Activated CD8-positive, alpha-beta T cell treated with anti-CD3 and anti-CD28 coated beads for 36 hours (primary cell): ENCODE measurements at regions not wholly inside any gene's neighbourhood (a gene's known extent, or its start where the extent isn't known, plus 50 kb on each side); places are given as distances from the start of the nearest gene placed in this dataset.

ENCODE experiments used
- ATAC-seq: fragments of 200-7000 bp; cut with Tn5 transposase; one replicate; pipeline ENCODE4 v1.10.0; 2021; ENCODE audit warnings: mild to moderate bottlenecking, moderate library complexity
- CTCF ChIA-PET: fragments of 350-600 bp; sonication (Branson Sonifier 250); formaldehyde crosslinking; loops from one replicate; lab custom pipeline; 2021; ENCODE audit warnings: antibody characterized with exemption; lab: Charles Lee
- POLR2A ChIA-PET: fragments of 350-600 bp; sonication (Branson Sonifier 250); formaldehyde crosslinking; loops from one replicate; lab custom pipeline; 2021; ENCODE audit warnings: antibody characterized with exemption; lab: Charles Lee
- DNase-seq: peaks from one replicate; pipeline ENCODE4 v3.0.0-alpha.2; 2020
- H3K27ac Mint-ChIP-seq: one replicate; pipeline ENCODE4 v1.8.0; 2021; ENCODE audit warnings: mild to moderate bottlenecking, mixed read lengths
- H3K27me3 Mint-ChIP-seq: one replicate; pipeline ENCODE4 v1.8.0; 2021; ENCODE audit warnings: mixed read lengths
- H3K36me3 Mint-ChIP-seq: one replicate; pipeline ENCODE4 v1.8.0; 2021; ENCODE audit warnings: low read depth, mixed read lengths
- H3K4me1 Mint-ChIP-seq: one replicate; pipeline ENCODE4 v1.8.0; 2021; ENCODE audit warnings: low read depth, mixed read lengths
- H3K4me3 Mint-ChIP-seq: one replicate; pipeline ENCODE4 v1.8.0; 2021; ENCODE audit warnings: mild to moderate bottlenecking, moderate library complexity, mixed read lengths
- H3K9me3 Mint-ChIP-seq: one replicate; pipeline ENCODE4 v1.8.0; 2021; ENCODE audit warnings: mixed read lengths
- CTCF ChIP-seq: fragments of 200-600 bp; IDR thresholded peaks from one replicate; pipeline ENCODE4 v1.8.0; 2022; ENCODE audit warnings: antibody characterized with exemption, mild to moderate bottlenecking
- intact Hi-C: fragments of 100-400 bp; cut with micrococcal nuclease; formaldehyde crosslinking; loops from one replicate; pipeline ENCODE4 v1.10.0; 2022

GRCh38 chr13:75231235-75231634 is 250.7 kb downstream of the TBC1D4 start:
- DNase-seq, result no peak
- no peak for ATAC-seq
- H3K4me1 Mint-ChIP-seq, result peaks cover 2% of the 10 kb centered on the region
- no peak overlapping the region for H3K4me3 Mint-ChIP-seq
- H3K27ac Mint-ChIP-seq, result no peak overlapping the region
- no peaks in the 10 kb centered on the region for H3K36me3 Mint-ChIP-seq
- TF ChIP-seq CTCF, result no peak
- CTCF ChIA-PET, result interaction anchor here (3.2 kb wide), 1 partner anchor 12 kb away, joined by 16 read pairs; no protein-coding TSS in a partner anchor
- POLR2A ChIA-PET, result no interaction called here
- intact Hi-C loops, result no loop called here
- no peaks in the 10 kb centered on the region for H3K9me3 Mint-ChIP-seq
- H3K27me3 Mint-ChIP-seq, result no peaks in the 10 kb centered on the region

GRCh38 chr13:75226733-75227435 is 255.1 kb downstream of the TBC1D4 start:
- intact Hi-C loops, result no loop called here
- H3K4me1 Mint-ChIP-seq, result peaks cover 2% of the 10 kb centered on the region
- ChIA-PET CTCF (interaction anchor here (0.8 kb wide), 1 partner anchor 13 kb away, joined by 3 read pairs; no protein-coding TSS in a partner anchor), POLR2A (no interaction called here)
- ATAC-seq (peak; percentile 55), DNase-seq (peak; percentile 8)
- no peak for TF ChIP-seq CTCF
- H3K4me3 Mint-ChIP-seq, result no peak overlapping the region
- H3K9me3 Mint-ChIP-seq, result no peaks in the 10 kb centered on the region
- no peaks in the 10 kb centered on the region for H3K36me3 Mint-ChIP-seq
- H3K27me3 Mint-ChIP-seq, result no peaks in the 10 kb centered on the region
- no peak overlapping the region for H3K27ac Mint-ChIP-seq

GRCh38 chr13:75226092-75226491 is 255.9 kb downstream of the TBC1D4 start:
- intact Hi-C loops, result no loop called here
- H3K4me1 Mint-ChIP-seq, result peaks cover 2% of the 10 kb centered on the region
- no peaks in the 10 kb centered on the region for H3K36me3 Mint-ChIP-seq
- no peak for ATAC-seq
- H3K9me3 Mint-ChIP-seq, result no peaks in the 10 kb centered on the region
- no peak for TF ChIP-seq CTCF
- no peaks in the 10 kb centered on the region for H3K27me3 Mint-ChIP-seq
- H3K27ac Mint-ChIP-seq, result no peak overlapping the region
- ChIA-PET POLR2A (interaction anchor here (0.6 kb wide), 1 partner anchor 766 kb away, joined by 4 read pairs; no protein-coding TSS in a partner anchor), CTCF (no interaction called here)
- no peak overlapping the region for H3K4me3 Mint-ChIP-seq
- no peak for DNase-seq

- H3K27ac Mint-ChIP-seq, result no peak overlapping the region
- no peaks in the 10 kb centered on the region for H3K9me3 Mint-ChIP-seq
- H3K4me1 Mint-ChIP-seq, result peaks cover 2% of the 10 kb centered on the region
- ATAC-seq, result no peak
- intact Hi-C loops, result no loop called here
- H3K27me3 Mint-ChIP-seq, result peaks cover 5% of the 10 kb centered on the region
- DNase-seq, result no peak
- ChIA-PET POLR2A (interaction anchor here (0.6 kb wide), 1 partner anchor 766 kb away, joined by 4 read pairs; no protein-coding TSS in a partner anchor), CTCF (no interaction called here)
- no peaks in the 10 kb centered on the region for H3K36me3 Mint-ChIP-seq
- no peak for TF ChIP-seq CTCF
- no peak overlapping the region for H3K4me3 Mint-ChIP-seq
Measured at GRCh38 chr13:75225288-75226032, 256.5 kb downstream of the TBC1D4 start.
